ENCODE measurements at regions not wholly inside any gene's neighbourhood (a gene's known extent, or its start where the extent isn't known, plus 50 kb on each side); places are given as distances from the start of the nearest gene placed in this dataset.

GRCh38 chr2:176813156-176813555 is 399.4 kb upstream of the HNRNPA3 start:
- DNase-seq (ENCODE audit: low spot score): no peak

GRCh38 chr2:176813621-176814049 is 399.0 kb upstream of the HNRNPA3 start:
- no peak for DNase-seq (ENCODE audit: low spot score)

DNA sequence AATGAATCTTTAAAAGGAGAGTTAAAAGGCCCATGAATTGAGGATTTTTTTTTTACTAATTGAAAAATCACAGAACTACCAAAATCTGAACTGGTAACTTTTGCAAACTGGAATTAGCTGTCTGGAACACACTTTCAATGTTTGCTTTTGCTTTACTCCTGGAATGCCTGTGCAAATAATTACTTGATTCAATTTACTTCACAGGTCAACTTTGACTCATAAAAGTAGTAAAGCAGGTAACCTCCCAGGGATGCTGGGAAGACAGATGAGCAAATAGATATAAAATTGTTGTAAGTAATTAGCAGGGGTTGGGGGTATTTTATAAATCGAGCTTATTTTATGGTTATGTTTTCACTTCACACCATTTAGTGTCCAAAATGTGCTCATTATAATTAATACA is 398.3 kb upstream of the HNRNPA3 start:
- no peak for DNase-seq (ENCODE audit: low spot score)

- no peak for DNase-seq (ENCODE audit: low spot score)
Measured at GRCh38 chr2:176814740-176815367, 397.7 kb upstream of the HNRNPA3 start.

DNA sequence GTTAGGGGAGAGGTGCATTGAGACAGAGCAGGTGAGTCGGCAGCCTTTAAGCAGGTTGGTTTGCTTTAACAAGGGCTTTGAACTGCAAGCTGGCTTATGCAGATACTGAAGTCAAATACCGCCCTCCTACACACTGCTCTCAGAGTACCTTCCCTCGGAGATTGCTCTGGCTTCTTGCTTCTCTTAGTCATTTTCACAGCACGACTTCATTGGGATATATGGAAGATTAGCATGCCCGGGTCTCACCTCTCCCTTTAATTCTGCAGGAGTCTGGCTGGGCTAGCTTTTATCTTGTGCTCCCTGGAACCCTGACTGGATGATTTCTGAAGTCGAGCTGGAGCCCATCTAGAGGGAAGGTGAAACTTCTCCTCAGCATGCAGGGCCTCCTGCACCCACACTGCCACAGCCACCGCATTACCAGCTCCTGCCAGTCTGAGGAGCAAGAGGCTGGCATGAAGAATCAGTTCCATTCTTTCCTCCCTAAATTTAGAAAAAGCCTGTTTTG is 395.5 kb upstream of the HNRNPA3 start:
- DNase-seq (ENCODE audit: low spot score): no peak

DNA sequence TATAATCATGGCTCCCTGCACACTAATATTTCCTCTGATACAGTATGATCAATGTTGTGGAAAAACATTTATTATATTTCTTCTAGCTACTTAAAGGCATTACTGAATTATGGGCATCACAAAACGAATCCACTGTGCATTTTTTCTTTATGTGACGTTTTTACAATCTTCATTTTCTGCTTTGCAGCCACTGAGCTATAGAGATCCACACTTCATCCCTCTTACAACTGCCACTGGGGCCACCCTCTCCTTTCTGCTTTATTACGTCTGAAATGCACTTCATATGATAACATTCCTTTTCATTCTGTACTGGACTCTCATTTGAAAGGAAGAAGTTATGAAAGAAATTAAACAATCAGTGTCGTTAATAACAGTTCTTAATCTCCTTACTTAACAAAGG is 394.5 kb upstream of the HNRNPA3 start:
- DNase-seq (ENCODE audit: low spot score): no peak

DNA sequence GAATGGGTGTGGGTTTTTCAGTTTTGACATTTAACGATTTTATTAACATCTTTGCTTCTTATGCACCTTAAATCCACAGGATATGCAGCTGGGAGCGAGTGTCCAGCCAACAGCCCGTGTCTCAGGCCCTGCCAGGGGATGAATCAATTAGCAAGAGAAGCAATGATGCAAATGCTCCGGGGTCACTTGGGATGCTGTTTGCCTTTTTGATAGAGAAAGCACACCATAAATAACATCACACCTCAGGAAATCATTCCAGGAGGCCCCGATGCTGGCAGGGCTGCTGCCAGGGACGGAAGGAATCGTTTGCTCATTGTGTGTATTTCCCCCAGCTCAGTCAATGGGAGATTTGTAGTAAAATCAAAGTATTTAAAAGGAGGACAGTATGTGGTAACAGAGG is 394.0 kb upstream of the HNRNPA3 start:
- no peak for DNase-seq (ENCODE audit: low spot score)

GRCh38 chr2:176819306-176819705 is 393.3 kb upstream of the HNRNPA3 start:
- no peak for DNase-seq (ENCODE audit: low spot score)

GRCh38 chr2:176820371-176820932 is 392.1 kb upstream of the HNRNPA3 start:
- no peak for DNase-seq (ENCODE audit: low spot score)

DNA sequence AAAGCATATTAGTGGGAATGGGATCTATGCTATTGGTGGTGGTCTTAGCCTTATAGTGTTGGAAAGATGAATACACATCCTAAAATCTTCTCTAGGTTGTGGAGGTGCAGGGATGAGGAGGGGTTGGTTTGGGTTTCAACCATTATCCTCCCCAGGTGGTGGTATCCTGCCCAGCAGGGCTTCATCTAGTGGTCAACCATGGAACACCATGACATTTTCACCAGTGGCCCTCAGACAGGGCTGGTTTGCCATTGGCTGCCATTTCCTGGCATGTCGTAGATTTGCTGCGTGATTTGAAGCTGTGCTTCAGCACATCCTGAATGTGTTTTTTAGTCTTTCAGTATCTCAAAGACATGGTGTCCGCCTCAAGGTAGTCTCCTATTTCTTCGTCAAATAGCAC is 391.2 kb upstream of the HNRNPA3 start:
- DNase-seq (ENCODE audit: low spot score): no peak

GRCh38 chr2:176822060-176822459 is 390.5 kb upstream of the HNRNPA3 start:
- DNase-seq (ENCODE audit: low spot score): no peak

GRCh38 chr2:176826356-176826755 is 386.2 kb upstream of the HNRNPA3 start:
- DNase-seq (ENCODE audit: low spot score): no peak

- DNase-seq (ENCODE audit: low spot score): no peak
Measured at GRCh38 chr2:176826984-176827668, 385.5 kb upstream of the HNRNPA3 start.

DNA sequence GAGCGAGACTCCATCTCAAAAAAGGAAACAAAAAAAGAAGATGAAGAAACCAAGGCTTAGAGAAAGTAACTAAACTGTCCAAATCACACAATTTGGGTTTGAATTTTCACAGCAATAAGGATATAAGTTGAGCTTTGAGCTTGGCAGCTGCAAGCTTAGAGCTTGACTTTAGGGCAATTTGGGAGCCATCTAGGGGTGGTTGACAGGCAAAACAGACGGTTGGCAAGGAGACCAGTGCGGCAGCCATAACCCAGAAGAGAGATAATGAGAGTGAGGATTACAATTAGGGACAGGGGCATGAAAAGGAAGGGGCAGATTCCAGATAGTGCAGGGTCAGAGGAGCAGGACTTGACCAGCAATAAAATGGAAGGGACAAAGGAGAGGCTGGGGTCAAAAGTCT is 382.2 kb upstream of the HNRNPA3 start:
- DNase-seq (ENCODE audit: low spot score): peak; percentile 58

GRCh38 chr2:176832086-176832485 is 380.5 kb upstream of the HNRNPA3 start:
- no peak for DNase-seq (ENCODE audit: low spot score)

DNA sequence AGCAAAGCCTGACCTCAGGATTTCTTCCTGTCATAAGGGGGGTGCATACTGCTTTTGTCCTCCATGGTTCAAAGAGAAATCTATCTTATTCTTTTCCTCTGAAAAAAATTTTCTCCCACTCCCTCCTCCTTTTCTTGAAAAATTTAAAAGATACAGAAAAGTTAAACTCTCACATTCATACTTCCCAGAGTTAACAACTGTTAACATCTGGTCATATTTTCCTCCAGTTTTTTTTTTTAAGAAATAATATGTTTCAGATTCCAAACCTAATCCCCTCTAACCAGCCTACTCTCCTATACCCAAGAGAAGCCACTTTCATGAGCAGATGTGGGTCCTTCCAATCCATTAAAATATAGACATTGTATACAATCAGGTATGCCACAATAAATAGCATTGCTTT is 378.9 kb upstream of the HNRNPA3 start:
- DNase-seq (ENCODE audit: low spot score): no peak

DNA sequence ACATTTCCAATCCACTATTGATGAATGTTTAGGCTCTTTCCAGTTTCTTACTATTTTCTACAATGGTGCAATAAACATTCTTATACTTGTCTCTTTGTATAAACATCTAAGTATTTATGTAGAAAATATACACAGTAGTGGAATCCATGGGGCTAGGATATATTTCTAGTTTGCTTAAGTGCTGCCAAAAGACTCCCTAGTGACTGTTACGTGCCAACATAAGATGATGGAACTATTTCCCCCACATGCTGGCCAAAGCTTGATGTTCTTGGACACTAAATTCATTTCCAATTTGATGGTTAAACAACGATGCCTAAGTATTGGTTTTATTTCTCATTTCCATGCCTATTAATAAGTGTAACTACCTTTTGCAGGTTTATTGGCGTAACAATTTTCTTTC is 378.4 kb upstream of the HNRNPA3 start:
- no peak for DNase-seq (ENCODE audit: low spot score)

- no peak for DNase-seq (ENCODE audit: low spot score)
Measured at GRCh38 chr2:176843208-176843607, 369.4 kb upstream of the HNRNPA3 start.

GRCh38 chr2:176844461-176844860 is 368.1 kb upstream of the HNRNPA3 start:
- no peak for DNase-seq (ENCODE audit: low spot score)

DNA sequence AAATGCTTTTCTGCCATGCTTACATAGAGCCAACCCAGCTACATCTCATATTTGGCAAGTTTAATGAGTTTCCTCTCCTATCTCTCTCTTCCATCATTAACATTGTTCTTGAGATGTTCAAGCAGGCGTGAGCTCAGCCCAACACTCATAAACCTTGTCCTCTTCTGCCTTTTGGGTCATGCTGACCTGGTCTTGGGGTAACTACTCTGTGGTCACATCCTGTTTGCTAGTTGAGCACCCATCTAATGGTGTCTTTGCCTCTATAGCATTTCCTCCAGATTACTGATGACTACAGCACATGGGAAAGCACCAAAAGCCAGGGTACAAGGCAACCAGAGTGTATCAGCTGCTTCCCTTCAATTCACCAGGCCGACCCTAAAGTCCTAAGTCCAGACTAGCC is 366.9 kb upstream of the HNRNPA3 start:
- DNase-seq (ENCODE audit: low spot score): no peak

DNA sequence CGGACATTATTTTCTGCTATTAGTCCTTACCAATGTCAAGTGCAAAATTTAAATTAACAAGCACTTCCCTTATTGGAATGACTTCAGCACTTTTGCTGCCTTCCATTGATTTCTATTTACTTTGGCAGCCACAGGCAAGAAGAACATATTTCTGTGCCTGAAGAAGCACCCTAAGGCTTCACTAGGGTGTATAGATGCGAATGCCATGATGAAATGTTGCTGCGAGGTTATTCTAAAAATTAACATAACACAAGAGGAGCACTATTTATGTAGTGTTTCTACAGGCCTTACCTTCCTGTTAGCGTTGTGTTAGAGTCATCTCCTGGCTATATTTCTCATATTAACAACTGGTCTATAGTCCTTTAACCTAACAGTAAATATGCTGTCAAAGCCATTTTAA is 365.0 kb upstream of the HNRNPA3 start:
- no peak for DNase-seq (ENCODE audit: low spot score)

- DNase-seq (ENCODE audit: low spot score): no peak
Measured at GRCh38 chr2:176848844-176849243, 363.8 kb upstream of the HNRNPA3 start.

GRCh38 chr2:176851200-176851888 is 361.2 kb upstream of the HNRNPA3 start:
- no peak for DNase-seq (ENCODE audit: low spot score)

Measured in ecto neural progenitor cell (in vitro differentiated cells).